ENCODE measurements at regions not wholly inside any gene's neighbourhood (a gene's known extent, or its start where the extent isn't known, plus 50 kb on each side); places are given as distances from the start of the nearest gene placed in this dataset.

GRCh38 chr4:137812258-137812657, 280.0 kb upstream of the PCDH18 start:
- WGBS, 5 donors, result 91 to 96% (median 93%) methylated on average over 4 of the region's 4 CpGs

GRCh38 chr4:137806420-137806819, 274.1 kb upstream of the PCDH18 start:
- 84 to 92% (median 90%) methylated on average over 3 of the region's 3 CpGs for WGBS, 5 donors
- Histone ChIP-seq H3K27ac (no peak overlapping the region), H3K27me3 (replicated peaks in 1 of 7) (no peaks in the 10 kb centered on the region), H3K4me3 (no peak overlapping the region), H3K36me3 (no peaks in the 10 kb centered on the region), H3K9me3 (no peaks in the 10 kb centered on the region), H3K4me1 (no peaks in the 10 kb centered on the region)
- intact Hi-C loops (cut with DNase I; ENCODE audit: low total_unique reads), result no loop called here
- no peak for DNase-seq
- no peak for TF ChIP-seq POLR2A (IDR thresholded peaks at IDR 0.05)
- TF ChIP-seq POLR2AphosphoS5 (IDR thresholded peaks at IDR 0.05), result no peak
- TF ChIP-seq CTCF (IDR thresholded peaks at IDR 0.05 in 8 of 11, conservative IDR thresholded peaks at IDR 0.05 in 3 of 11), result no peak

More at GRCh38 chr4:137812258-137812657, 280.0 kb upstream of the PCDH18 start:
- Histone ChIP-seq H3K27ac (no peak overlapping the region), H3K9me3 (no peaks in the 10 kb centered on the region), H3K36me3 (no peaks in the 10 kb centered on the region), H3K4me1 (no peaks in the 10 kb centered on the region), H3K4me3 (no peak overlapping the region), H3K27me3 (replicated peaks in 1 of 7) (no peaks in the 10 kb centered on the region)
- no peak for DNase-seq
- intact Hi-C loops (cut with DNase I; ENCODE audit: low total_unique reads), result no loop called here
- TF ChIP-seq CTCF (IDR thresholded peaks at IDR 0.05 in 8 of 11, conservative IDR thresholded peaks at IDR 0.05 in 3 of 11), result no peak
- no peak for TF ChIP-seq POLR2AphosphoS5 (IDR thresholded peaks at IDR 0.05)
- TF ChIP-seq POLR2A (IDR thresholded peaks at IDR 0.05), result no peak

- TF ChIP-seq CTCF (IDR thresholded peaks at IDR 0.05 in 8 of 11, conservative IDR thresholded peaks at IDR 0.05 in 3 of 11), result no peak
- no peak for TF ChIP-seq POLR2AphosphoS5 (IDR thresholded peaks at IDR 0.05)
- TF ChIP-seq POLR2A (IDR thresholded peaks at IDR 0.05), result no peak
- Histone ChIP-seq H3K27me3 (replicated peaks in 1 of 7) (no peaks in the 10 kb centered on the region), H3K4me1 (no peaks in the 10 kb centered on the region), H3K9me3 (no peaks in the 10 kb centered on the region), H3K4me3 (no peak overlapping the region), H3K36me3 (no peaks in the 10 kb centered on the region), H3K27ac (no peak overlapping the region)
- 80 to 92% (median 85%) methylated on average over 10 of the region's 10 CpGs for WGBS, 5 donors
- no peak for DNase-seq
- intact Hi-C loops (cut with DNase I; ENCODE audit: low total_unique reads), result no loop called here
Observed at GRCh38 chr4:137804906-137805495, 272.7 kb upstream of the PCDH18 start.

- no peaks in the 10 kb centered on the region for H3K4me1 ChIP-seq
- H3K27me3 ChIP-seq (replicated peaks in 1 of 7), result no peaks in the 10 kb centered on the region
- intact Hi-C loops (cut with DNase I; ENCODE audit: low total_unique reads), result no loop called here
- no peaks in the 10 kb centered on the region for H3K9me3 ChIP-seq
- no peak overlapping the region for H3K4me3 ChIP-seq
- 0 to 81% (median 30%) methylated on average over 1 of the region's 1 CpG for WGBS, 5 donors
- TF ChIP-seq POLR2A (IDR thresholded peaks at IDR 0.05) (no peak), POLR2AphosphoS5 (IDR thresholded peaks at IDR 0.05) (no peak), CTCF (IDR thresholded peaks at IDR 0.05 in 8 of 11, conservative IDR thresholded peaks at IDR 0.05 in 3 of 11) (no peak)
- H3K36me3 ChIP-seq, result no peaks in the 10 kb centered on the region
- DNase-seq, result no peak
- H3K27ac ChIP-seq, result no peak overlapping the region
Observed at GRCh38 chr4:137800861-137801260, 268.6 kb upstream of the PCDH18 start.
